Suprapubic skin (tissue), 4 donors: ENCODE measurements at regions not wholly inside any gene's neighbourhood (a gene's known extent, or its start where the extent isn't known, plus 50 kb on each side); places are given as distances from the start of the nearest gene placed in this dataset.
A peak's percentile ranks its signal among the peaks of the same experiment; 100 is the strongest.

Experiments used
- DNase-seq, 2 donors: peaks; one replicate each; pipeline ENCODE4 v3.0.0-alpha.2; 2019; ENCODE audit warnings: low spot score in 2 of 2
- H3K27ac ChIP-seq: fragments of 200-600 bp; sonication (generic); one replicate; pipeline ENCODE4 v1.5.1; 2019
- H3K27me3 ChIP-seq: fragments of 200-600 bp; sonication (generic); one replicate; pipeline ENCODE4 v1.5.1; 2019
- H3K36me3 ChIP-seq: fragments of 200-600 bp; sonication (generic); one replicate; pipeline ENCODE4 v1.5.1; 2019
- H3K4me1 ChIP-seq: fragments of 200-600 bp; sonication (generic); one replicate; pipeline ENCODE4 v1.5.1; 2019
- H3K4me3 ChIP-seq: fragments of 200-600 bp; sonication (generic); one replicate; pipeline ENCODE4 v1.5.1; 2019; ENCODE audit warnings: mild to moderate bottlenecking
- H3K9me3 ChIP-seq: fragments of 200-600 bp; sonication (generic); one replicate; pipeline ENCODE4 v1.5.1; 2019
- EP300 ChIP-seq: sonication (generic); formaldehyde crosslinking; IDR thresholded peaks from one replicate; pipeline ENCODE4 v1.6.1; 2017; ENCODE audit warnings: antibody characterized with exemption
- POLR2A ChIP-seq, 2 donors: fragments of 450-650 bp; IDR thresholded peaks; one replicate each; pipeline ENCODE4 v1.6.1; 2017; ENCODE audit warnings: antibody characterized with exemption in 2 of 2, mild to moderate bottlenecking in 2 of 2, moderate library complexity in 2 of 2
- POLR2AphosphoS5 ChIP-seq, 3 donors: sonication (generic); formaldehyde crosslinking; IDR thresholded peaks; one replicate each; pipeline ENCODE4 v1.6.1; 2017; ENCODE audit warnings: antibody characterized with exemption in 3 of 3
- WGBS: methylation state at CpG from one replicate; pipeline ENCODE4 v1.1.5; 2018; 5-methylcytosine and 5-hydroxymethylcytosine counted together
- TF ChIP-seq, protein P1 (sequence below), 2 donors: fragments of 200-600 bp in 1 of 2; fragments of 450-650 bp in 1 of 2; sonication (generic) in 1 of 2; IDR thresholded peaks; one replicate each; pipeline ENCODE4 v1.5.1; 2016 to 2019; ENCODE audit warnings: antibody characterized with exemption in 2 of 2, mild to moderate bottlenecking in 1 of 2, moderate library complexity in 1 of 2

DNA sequence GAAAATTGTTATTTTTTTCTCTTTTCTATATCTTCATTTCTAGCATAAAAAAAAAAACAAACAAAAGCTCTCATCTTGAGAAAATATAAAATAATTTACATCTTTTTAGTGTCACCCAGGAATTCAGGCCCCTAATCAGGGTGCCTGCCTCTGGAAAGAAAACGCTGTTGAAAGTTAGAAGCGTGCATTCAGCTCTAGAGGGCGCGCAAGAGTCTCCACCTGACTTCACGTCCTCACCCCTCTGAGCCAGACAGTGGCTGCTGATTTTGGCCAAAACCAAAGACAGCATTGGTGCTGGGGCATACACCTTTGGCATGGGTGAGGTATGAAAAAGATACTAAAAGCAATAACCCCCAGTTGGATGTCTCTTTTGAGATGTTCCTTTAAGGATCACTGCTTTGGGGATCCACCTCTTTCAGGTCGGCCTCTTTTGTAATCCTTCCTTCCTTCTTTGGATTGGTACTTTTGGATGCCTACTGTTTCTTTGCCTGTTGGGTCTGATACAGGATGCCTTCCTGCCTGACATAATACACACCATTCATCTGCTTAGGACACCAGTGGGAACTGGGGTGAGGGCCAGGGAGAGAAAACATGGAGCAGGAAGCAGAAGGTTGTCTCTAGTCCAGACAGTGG lies 77.6 kb upstream of the CHRM3 start:
- no peaks in the 10 kb centered on the region for H3K4me1 ChIP-seq
- no peak overlapping the region for H3K27ac ChIP-seq
- H3K4me3 ChIP-seq, result no peak overlapping the region
- TF ChIP-seq, protein P1, sequence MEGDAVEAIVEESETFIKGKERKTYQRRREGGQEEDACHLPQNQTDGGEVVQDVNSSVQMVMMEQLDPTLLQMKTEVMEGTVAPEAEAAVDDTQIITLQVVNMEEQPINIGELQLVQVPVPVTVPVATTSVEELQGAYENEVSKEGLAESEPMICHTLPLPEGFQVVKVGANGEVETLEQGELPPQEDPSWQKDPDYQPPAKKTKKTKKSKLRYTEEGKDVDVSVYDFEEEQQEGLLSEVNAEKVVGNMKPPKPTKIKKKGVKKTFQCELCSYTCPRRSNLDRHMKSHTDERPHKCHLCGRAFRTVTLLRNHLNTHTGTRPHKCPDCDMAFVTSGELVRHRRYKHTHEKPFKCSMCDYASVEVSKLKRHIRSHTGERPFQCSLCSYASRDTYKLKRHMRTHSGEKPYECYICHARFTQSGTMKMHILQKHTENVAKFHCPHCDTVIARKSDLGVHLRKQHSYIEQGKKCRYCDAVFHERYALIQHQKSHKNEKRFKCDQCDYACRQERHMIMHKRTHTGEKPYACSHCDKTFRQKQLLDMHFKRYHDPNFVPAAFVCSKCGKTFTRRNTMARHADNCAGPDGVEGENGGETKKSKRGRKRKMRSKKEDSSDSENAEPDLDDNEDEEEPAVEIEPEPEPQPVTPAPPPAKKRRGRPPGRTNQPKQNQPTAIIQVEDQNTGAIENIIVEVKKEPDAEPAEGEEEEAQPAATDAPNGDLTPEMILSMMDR (IDR thresholded peaks at IDR 0.05), result peak in 1 of 2 donors; percentile 17
- TF ChIP-seq POLR2A (IDR thresholded peaks at IDR 0.05), result no peak
- H3K9me3 ChIP-seq, result no peaks in the 10 kb centered on the region
- H3K27me3 ChIP-seq, result no peaks in the 10 kb centered on the region
- no peak for DNase-seq
- no peaks in the 10 kb centered on the region for H3K36me3 ChIP-seq
- 40% methylated on average over 6 of the region's 6 CpGs for WGBS

DNA sequence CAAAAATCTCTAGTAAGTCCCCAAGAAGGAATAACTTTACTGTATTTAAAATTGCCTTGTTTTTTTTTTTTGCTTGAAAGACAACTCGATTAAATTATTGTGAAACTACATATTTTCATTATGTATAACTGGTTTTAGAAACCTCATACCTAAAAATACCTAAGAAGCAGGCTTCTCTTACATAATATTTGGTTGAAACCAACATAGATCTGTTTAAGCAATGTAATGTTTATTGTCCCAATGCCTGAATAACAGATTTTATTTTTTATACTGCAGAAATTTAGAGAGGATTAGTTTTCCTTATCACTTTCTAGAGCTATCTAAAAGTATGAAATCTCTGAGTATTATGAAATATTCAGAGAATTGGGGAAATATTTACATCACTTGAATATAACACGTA lies 78.5 kb upstream of the CHRM3 start:
- 71% methylated on average over 2 of the region's 2 CpGs for WGBS

DNA sequence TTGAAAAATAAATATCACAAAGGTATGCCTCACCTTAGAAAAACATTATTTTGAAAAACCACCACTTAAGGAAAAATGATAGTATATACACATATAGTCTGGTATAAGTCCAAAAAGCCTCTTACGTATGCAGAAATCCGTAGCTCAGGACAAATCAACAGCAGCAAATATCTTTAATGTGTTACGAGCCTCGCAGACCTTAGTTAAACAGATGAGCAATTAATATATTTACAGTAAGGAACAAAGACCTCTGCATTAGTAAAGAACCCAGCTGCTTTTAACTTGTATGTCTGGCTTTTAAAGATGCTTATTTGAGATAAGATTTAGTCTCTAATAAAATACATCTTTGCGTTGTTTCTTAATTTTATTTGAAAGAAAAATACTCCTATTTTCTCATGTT lies 79.9 kb upstream of the CHRM3 start:
- no peak for DNase-seq
- no peaks in the 10 kb centered on the region for H3K9me3 ChIP-seq
- H3K27me3 ChIP-seq, result no peaks in the 10 kb centered on the region
- H3K4me1 ChIP-seq, result no peaks in the 10 kb centered on the region
- H3K27ac ChIP-seq, result no peak overlapping the region
- H3K4me3 ChIP-seq, result no peak overlapping the region
- H3K36me3 ChIP-seq, result no peaks in the 10 kb centered on the region
- TF ChIP-seq POLR2A (IDR thresholded peaks at IDR 0.05), result no peak
- no peak for TF ChIP-seq POLR2AphosphoS5 (IDR thresholded peaks at IDR 0.05)
- no peak for TF ChIP-seq EP300
- TF ChIP-seq, protein P1 (IDR thresholded peaks at IDR 0.05), result no peak
- 76% methylated on average over 5 of the region's 5 CpGs for WGBS

More for the DNA sequence above, 78.5 kb upstream of the CHRM3 start:
- H3K27me3 ChIP-seq, result no peaks in the 10 kb centered on the region
- no peak overlapping the region for H3K27ac ChIP-seq
- DNase-seq, result no peak
- no peaks in the 10 kb centered on the region for H3K4me1 ChIP-seq
- no peaks in the 10 kb centered on the region for H3K9me3 ChIP-seq
- H3K4me3 ChIP-seq, result no peak overlapping the region
- no peaks in the 10 kb centered on the region for H3K36me3 ChIP-seq
- TF ChIP-seq, protein P1 (IDR thresholded peaks at IDR 0.05), result no peak
- TF ChIP-seq EP300 (no peak), POLR2AphosphoS5 (IDR thresholded peaks at IDR 0.05) (no peak), POLR2A (IDR thresholded peaks at IDR 0.05) (no peak)

DNA sequence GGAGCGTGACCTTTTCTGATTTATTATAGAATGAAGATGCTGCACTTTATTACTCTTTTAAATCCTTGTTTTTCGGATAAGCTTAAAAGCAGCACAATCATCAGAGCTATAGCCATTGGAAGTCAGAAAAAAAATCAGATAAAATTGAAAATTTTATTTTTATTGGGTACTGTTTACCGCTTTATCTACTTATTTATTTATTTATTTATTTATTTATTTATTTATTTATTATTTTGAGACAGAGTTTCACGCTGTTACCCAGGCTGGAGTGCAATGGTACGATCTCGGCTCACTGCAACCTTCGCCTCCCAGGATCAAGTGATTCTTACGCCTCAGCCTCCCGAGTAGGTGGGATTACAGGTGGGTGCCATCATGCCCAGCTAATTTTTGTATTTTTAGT lies 83.1 kb upstream of the CHRM3 start:
- no peaks in the 10 kb centered on the region for H3K27me3 ChIP-seq
- H3K27ac ChIP-seq, result no peak overlapping the region
- 96% methylated on average over 9 of the region's 9 CpGs for WGBS
- H3K9me3 ChIP-seq, result no peaks in the 10 kb centered on the region
- DNase-seq, result no peak
- no peaks in the 10 kb centered on the region for H3K4me1 ChIP-seq
- H3K4me3 ChIP-seq, result no peak overlapping the region
- H3K36me3 ChIP-seq, result no peaks in the 10 kb centered on the region
- TF ChIP-seq EP300, result no peak
- TF ChIP-seq, protein P1 (IDR thresholded peaks at IDR 0.05), result no peak
- TF ChIP-seq POLR2AphosphoS5 (IDR thresholded peaks at IDR 0.05), result no peak
- no peak for TF ChIP-seq POLR2A (IDR thresholded peaks at IDR 0.05)

DNA sequence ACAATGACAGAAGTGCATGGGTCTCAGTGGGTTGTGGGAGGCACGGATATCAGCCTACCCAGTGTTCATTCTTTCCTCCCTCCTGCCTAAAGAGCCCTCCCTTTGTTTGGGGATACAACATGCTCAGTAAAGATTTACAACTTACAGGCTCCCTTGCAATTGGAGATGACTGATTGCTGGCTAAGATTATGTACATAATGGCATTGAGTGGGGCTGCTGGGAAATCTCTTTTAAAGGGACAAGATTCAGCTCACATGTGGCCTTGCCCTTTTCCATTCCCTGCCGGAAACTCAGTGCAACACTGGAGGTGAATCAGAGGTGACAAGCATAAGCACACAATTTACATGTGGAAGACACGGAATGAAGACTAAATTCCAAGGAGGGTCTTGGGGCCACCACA lies 83.7 kb upstream of the CHRM3 start:
- Histone ChIP-seq H3K9me3 (no peaks in the 10 kb centered on the region), H3K36me3 (no peaks in the 10 kb centered on the region), H3K4me3 (no peak overlapping the region), H3K27ac (no peak overlapping the region), H3K4me1 (no peaks in the 10 kb centered on the region), H3K27me3 (no peaks in the 10 kb centered on the region)
- DNase-seq, result no peak
- TF ChIP-seq, protein P1 (IDR thresholded peaks at IDR 0.05), result no peak
- TF ChIP-seq POLR2AphosphoS5 (IDR thresholded peaks at IDR 0.05), result no peak
- TF ChIP-seq EP300, result no peak
- no peak for TF ChIP-seq POLR2A (IDR thresholded peaks at IDR 0.05)
- 69% methylated on average over 3 of the region's 3 CpGs for WGBS
